NCI-H146 treated with DMSO at 0.1 percent for 48 hours (cell line): ENCODE measurements at regions not wholly inside any gene's neighbourhood (a gene's known extent, or its start where the extent isn't known, plus 50 kb on each side); places are given as distances from the start of the nearest gene placed in this dataset.

ENCODE experiments used
- DNase-seq: peaks from one replicate; lab custom pipeline; 2025; ENCODE audit not compliant: unreplicated experiment; lab: John Stamatoyannopoulos, UW

- no peak for DNase-seq
Measured at GRCh38 chr3:64895106-64895990, 207.5 kb upstream of the ADAMTS9 start.

GRCh38 chr3:64894006-64894405 lies 206.2 kb upstream of the ADAMTS9 start:
- DNase-seq = no peak

GRCh38 chr3:64892671-64893309 lies 205.0 kb upstream of the ADAMTS9 start:
- no peak for DNase-seq

GRCh38 chr3:64891021-64891420 lies 203.2 kb upstream of the ADAMTS9 start:
- no peak for DNase-seq

- no peak for DNase-seq
Measured at GRCh38 chr3:64890466-64890865, 202.7 kb upstream of the ADAMTS9 start.

GRCh38 chr3:64890006-64890405 lies 202.2 kb upstream of the ADAMTS9 start:
- no peak for DNase-seq

GRCh38 chr3:64888840-64889392 lies 201.1 kb upstream of the ADAMTS9 start:
- no peak for DNase-seq

- DNase-seq = no peak
Measured at GRCh38 chr3:64888165-64888564, 200.4 kb upstream of the ADAMTS9 start.

- DNase-seq = no peak
Measured at GRCh38 chr3:64885055-64885454, 197.3 kb upstream of the ADAMTS9 start.

- DNase-seq = no peak
Measured at GRCh38 chr3:64884536-64884935, 196.7 kb upstream of the ADAMTS9 start.

- no peak for DNase-seq
Measured at GRCh38 chr3:64880916-64881315, 193.1 kb upstream of the ADAMTS9 start.

- DNase-seq = no peak
Measured at GRCh38 chr3:64878362-64878761, 190.6 kb upstream of the ADAMTS9 start.

- no peak for DNase-seq
Measured at GRCh38 chr3:64873400-64873799, 185.6 kb upstream of the ADAMTS9 start.

- no peak for DNase-seq
Measured at GRCh38 chr3:64872345-64872744, 184.5 kb upstream of the ADAMTS9 start.

GRCh38 chr3:64871834-64872249 lies 184.0 kb upstream of the ADAMTS9 start:
- no peak for DNase-seq

- no peak for DNase-seq
Measured at GRCh38 chr3:64870876-64871646, 183.3 kb upstream of the ADAMTS9 start.

- no peak for DNase-seq
Measured at GRCh38 chr3:64867224-64867623, 179.4 kb upstream of the ADAMTS9 start.

- no peak for DNase-seq
Measured at GRCh38 chr3:64865839-64866570, 178.2 kb upstream of the ADAMTS9 start.

- no peak for DNase-seq
Measured at GRCh38 chr3:64863226-64864212, 175.7 kb upstream of the ADAMTS9 start.
